Nephron progenitor cell (in vitro differentiated cells): ENCODE measurements at regions not wholly inside any gene's neighbourhood (a gene's known extent, or its start where the extent isn't known, plus 50 kb on each side); places are given as distances from the start of the nearest gene placed in this dataset.

ENCODE experiments used
- DNase-seq: peaks from one replicate; pipeline ENCODE4 v3.0.0; 2021
- H3K27ac Mint-ChIP-seq: 2 replicates; pipeline ENCODE4 v1.8.0; 2021; ENCODE audit warnings: mild to moderate bottlenecking, moderate library complexity, mixed read lengths
- H3K27me3 Mint-ChIP-seq: 2 replicates; pipeline ENCODE4 v1.8.0; 2021; ENCODE audit warnings: mild to moderate bottlenecking, low read depth, mixed read lengths; ENCODE audit not compliant: poor library complexity
- H3K36me3 Mint-ChIP-seq: 2 replicates; pipeline ENCODE4 v1.8.0; 2021; ENCODE audit warnings: low read depth, mixed read lengths
- H3K4me1 Mint-ChIP-seq: 2 replicates; pipeline ENCODE4 v1.8.0; 2021; ENCODE audit warnings: mixed read lengths
- H3K4me3 Mint-ChIP-seq: 2 replicates; pipeline ENCODE4 v1.8.0; 2021; ENCODE audit warnings: mild to moderate bottlenecking, moderate library complexity, mixed read lengths
- H3K9me3 Mint-ChIP-seq: 2 replicates; pipeline ENCODE4 v1.8.0; 2021; ENCODE audit warnings: mild to moderate bottlenecking, moderate library complexity, mixed read lengths
- TF ChIP-seq, protein P1 (sequence below): fragments of 200-600 bp; sonication (generic); IDR thresholded peaks from 2 replicates; pipeline ENCODE4 v1.5.0; 2021; ENCODE audit warnings: antibody characterized with exemption

DNA sequence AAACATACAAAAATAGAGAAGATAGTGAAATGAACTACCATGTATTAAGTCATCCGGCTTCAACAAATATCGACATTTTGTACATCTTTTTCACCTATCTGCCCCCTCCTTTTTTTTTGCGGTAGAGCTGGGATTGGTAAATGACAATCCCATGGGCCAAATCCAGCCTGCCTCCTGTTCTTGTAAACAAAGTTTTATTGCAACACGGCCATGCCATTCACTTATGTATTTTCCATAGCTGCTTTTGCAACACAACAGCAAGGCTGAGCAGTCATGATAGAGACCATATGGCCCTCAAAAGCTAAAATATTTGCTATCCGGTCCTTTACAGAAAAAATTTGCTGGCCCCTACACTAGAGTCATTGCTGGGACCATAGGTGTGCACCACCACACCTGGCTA is 58.1 kb upstream of the PLEKHG3 start:
- Mint-ChIP-seq H3K4me3 (peak overlapping the region; percentile 70), H3K4me1 (peaks cover 59% of the 10 kb centered on the region), H3K27me3 (peaks cover 10% of the 10 kb centered on the region), H3K9me3 (peaks cover 10% of the 10 kb centered on the region), H3K27ac (peak overlapping the region; percentile 99), H3K36me3 (peaks cover 8% of the 10 kb centered on the region)
- no peak for DNase-seq
- TF ChIP-seq, protein P1, sequence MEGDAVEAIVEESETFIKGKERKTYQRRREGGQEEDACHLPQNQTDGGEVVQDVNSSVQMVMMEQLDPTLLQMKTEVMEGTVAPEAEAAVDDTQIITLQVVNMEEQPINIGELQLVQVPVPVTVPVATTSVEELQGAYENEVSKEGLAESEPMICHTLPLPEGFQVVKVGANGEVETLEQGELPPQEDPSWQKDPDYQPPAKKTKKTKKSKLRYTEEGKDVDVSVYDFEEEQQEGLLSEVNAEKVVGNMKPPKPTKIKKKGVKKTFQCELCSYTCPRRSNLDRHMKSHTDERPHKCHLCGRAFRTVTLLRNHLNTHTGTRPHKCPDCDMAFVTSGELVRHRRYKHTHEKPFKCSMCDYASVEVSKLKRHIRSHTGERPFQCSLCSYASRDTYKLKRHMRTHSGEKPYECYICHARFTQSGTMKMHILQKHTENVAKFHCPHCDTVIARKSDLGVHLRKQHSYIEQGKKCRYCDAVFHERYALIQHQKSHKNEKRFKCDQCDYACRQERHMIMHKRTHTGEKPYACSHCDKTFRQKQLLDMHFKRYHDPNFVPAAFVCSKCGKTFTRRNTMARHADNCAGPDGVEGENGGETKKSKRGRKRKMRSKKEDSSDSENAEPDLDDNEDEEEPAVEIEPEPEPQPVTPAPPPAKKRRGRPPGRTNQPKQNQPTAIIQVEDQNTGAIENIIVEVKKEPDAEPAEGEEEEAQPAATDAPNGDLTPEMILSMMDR: no peak

DNA sequence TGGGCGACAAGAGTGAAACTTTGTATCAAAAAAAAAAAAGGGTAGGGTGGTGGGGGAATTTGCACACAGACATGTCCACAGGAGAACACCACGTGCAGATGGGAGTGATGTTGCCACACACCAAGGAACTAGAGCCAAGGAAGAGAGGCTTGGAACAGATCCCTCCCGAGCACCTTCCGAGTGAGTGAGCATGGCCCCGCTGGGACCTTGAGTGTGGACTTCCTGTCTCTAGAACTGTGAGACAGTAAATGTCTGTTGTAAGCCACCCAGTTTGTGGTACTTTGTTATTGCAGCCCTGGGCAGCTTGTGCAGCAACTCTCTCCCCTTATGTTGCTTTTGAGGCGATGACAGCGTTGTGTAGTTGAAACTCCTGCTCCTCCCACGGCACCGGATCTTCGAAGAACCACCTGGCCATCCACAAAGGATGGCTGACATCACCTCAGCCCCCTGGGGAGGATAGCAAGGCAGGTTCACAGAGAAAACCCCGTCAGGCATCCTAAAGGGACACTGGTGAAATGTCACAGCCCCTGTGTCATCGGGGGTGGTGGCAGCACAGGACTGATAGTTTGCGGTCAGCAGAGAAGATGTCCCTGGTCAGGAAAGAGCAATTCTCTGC is 54.7 kb upstream of the PLEKHG3 start:
- H3K27ac Mint-ChIP-seq: peak overlapping the region; percentile 34

DNA sequence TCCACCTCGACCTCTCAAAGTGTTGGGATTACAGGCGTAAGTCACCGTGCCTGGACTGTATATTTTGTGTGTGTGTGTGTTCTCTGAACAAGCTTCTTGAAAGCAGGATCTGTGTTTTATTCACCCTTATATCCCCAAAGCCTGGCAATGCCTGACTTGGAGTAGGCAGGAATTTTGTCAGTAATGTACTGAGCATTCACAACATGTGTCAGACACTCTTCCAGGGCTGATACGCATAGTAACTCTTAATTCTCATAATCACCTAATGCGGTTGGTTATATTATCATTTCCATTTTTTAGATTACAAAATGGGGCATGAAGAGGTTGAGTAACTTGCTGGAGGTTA is 50.4 kb upstream of the PLEKHG3 start:
- Mint-ChIP-seq H3K4me1 (peaks cover 14% of the 10 kb centered on the region), H3K36me3 (peaks cover 4% of the 10 kb centered on the region), H3K9me3 (peaks cover 12% of the 10 kb centered on the region), H3K27me3 (peaks cover 13% of the 10 kb centered on the region), H3K27ac (no peak overlapping the region), H3K4me3 (no peak overlapping the region)
- TF ChIP-seq, protein P1: no peak
- DNase-seq: no peak

More for the DNA sequence above, 54.7 kb upstream of the PLEKHG3 start:
- Mint-ChIP-seq H3K27me3 (peaks cover 12% of the 10 kb centered on the region), H3K9me3 (peaks cover 3% of the 10 kb centered on the region), H3K4me3 (no peak overlapping the region), H3K4me1 (peaks cover 55% of the 10 kb centered on the region), H3K36me3 (no peaks in the 10 kb centered on the region)
- no peak for DNase-seq
- TF ChIP-seq, protein P1: no peak

DNA sequence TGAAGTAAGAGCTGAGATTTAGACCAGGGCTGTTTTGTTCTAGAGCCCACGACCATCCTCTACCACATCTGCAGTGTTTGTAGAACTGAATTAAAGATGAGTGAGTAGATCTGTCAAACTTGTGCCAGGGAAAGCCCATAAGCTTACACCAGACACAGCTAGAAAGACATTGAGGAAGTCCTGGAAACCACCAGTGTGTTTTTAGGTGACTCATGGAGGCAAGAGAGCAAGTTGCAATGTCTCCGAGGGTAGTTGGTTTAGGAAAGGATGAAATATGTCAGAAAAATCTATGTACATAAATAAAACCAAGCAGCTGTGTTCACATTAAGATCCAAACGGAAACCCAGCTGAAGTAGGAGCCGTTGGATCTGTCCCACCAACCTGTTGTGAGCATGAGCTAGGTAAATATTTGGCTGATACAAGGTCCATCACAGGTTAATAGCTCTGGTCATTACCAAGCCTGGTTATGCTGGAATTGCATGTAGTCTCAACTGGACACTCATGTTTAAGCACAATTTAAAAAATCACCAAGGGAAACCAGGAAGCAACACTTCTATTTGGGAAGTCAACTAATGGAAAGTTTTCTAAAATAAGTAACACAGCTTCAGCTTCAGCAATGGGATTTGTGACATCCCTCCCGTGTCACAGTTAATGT is 49.9 kb upstream of the PLEKHG3 start:
- TF ChIP-seq, protein P1: no peak
- H3K27me3 Mint-ChIP-seq: peaks cover 13% of the 10 kb centered on the region
- H3K9me3 Mint-ChIP-seq: peaks cover 17% of the 10 kb centered on the region
- no peak overlapping the region for H3K4me3 Mint-ChIP-seq
- peaks cover 9% of the 10 kb centered on the region for H3K4me1 Mint-ChIP-seq
- H3K36me3 Mint-ChIP-seq: peaks cover 4% of the 10 kb centered on the region
- DNase-seq: no peak
- peak overlapping the region; percentile 82 for H3K27ac Mint-ChIP-seq
